ENCODE measurements at regions not wholly inside any gene's neighbourhood (a gene's known extent, or its start where the extent isn't known, plus 50 kb on each side); places are given as distances from the start of the nearest gene placed in this dataset.

DNA sequence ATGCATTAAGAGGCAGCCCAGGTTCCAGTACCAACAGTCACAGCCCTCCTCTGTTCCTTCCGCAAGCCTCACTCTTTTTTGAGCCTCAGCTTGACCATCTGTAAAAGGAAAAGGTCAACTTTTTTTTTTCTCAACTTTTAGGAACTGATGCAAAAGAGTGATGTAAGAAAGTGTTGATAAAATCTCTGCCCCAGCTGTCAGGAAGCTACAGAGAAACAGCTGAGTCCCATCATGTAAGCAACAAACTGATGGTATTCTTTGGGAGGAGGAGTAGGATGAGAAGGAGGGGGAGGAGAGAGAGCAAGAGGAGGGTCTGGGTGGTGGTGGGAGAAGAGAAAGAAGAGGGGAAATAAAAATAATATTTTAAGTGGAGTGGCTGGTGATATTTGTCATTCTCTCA is 233.9 kb upstream of the TSHZ3 start:
- TF ChIP-seq, protein P1, sequence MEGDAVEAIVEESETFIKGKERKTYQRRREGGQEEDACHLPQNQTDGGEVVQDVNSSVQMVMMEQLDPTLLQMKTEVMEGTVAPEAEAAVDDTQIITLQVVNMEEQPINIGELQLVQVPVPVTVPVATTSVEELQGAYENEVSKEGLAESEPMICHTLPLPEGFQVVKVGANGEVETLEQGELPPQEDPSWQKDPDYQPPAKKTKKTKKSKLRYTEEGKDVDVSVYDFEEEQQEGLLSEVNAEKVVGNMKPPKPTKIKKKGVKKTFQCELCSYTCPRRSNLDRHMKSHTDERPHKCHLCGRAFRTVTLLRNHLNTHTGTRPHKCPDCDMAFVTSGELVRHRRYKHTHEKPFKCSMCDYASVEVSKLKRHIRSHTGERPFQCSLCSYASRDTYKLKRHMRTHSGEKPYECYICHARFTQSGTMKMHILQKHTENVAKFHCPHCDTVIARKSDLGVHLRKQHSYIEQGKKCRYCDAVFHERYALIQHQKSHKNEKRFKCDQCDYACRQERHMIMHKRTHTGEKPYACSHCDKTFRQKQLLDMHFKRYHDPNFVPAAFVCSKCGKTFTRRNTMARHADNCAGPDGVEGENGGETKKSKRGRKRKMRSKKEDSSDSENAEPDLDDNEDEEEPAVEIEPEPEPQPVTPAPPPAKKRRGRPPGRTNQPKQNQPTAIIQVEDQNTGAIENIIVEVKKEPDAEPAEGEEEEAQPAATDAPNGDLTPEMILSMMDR (IDR thresholded peaks at IDR 0.05; ENCODE audit: control insufficient read depth, insufficient read depth, low read depth, low read length, missing control alignments) = no peak
- H3K4me3 ChIP-seq (ENCODE audit: control insufficient read depth, low read depth, low read length) = no peak overlapping the region
- no peak for DNase-seq (ENCODE audit: low read depth)

DNA sequence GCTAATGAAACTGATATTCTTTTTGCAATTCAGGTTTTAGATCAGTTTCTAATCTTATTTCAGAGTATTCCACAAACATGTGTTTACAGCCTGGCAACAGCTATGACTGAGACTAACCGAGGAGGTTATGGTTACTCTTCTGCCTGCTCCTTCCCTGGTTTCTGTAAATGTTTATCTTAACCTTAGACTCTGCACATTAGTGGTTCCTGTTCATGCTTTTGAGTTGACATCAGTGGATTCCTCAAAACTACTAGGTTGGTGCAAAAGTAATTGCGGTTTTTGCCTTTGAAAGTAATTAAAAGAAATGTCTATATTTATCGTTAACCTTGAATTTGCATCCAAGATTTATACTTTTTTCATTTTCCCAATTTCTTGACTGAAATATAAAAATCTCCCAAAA is 237.0 kb upstream of the TSHZ3 start:
- DNase-seq (ENCODE audit: low read depth) = no peak
- TF ChIP-seq, protein P1 (IDR thresholded peaks at IDR 0.05; ENCODE audit: control insufficient read depth, insufficient read depth, low read depth, low read length, missing control alignments) = no peak
- no peak overlapping the region for H3K4me3 ChIP-seq (ENCODE audit: control insufficient read depth, low read depth, low read length)

DNA sequence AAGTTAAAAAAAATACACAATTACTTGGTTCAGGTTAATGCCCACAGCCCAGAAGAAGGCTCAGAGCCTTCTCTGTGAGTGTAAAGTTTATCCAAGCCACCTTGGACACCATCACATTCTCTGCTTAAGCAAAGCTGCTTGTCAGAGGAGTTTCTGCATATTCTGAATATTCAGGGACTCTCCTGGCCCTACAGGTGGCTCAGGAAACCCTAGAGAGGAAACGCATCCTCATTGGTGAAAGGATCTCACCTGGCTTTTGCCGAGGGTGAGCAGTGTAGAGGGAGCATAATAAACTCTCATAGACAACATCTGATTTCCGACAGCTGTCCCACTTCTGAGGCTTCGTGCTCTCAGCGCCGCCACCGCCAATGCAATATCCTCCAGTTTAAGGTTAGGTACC is 239.9 kb upstream of the TSHZ3 start:
- H3K4me3 ChIP-seq (ENCODE audit: control insufficient read depth, low read depth, low read length) = no peak overlapping the region
- TF ChIP-seq, protein P1 (IDR thresholded peaks at IDR 0.05; ENCODE audit: control insufficient read depth, insufficient read depth, low read depth, low read length, missing control alignments) = no peak
- no peak for DNase-seq (ENCODE audit: low read depth)

DNA sequence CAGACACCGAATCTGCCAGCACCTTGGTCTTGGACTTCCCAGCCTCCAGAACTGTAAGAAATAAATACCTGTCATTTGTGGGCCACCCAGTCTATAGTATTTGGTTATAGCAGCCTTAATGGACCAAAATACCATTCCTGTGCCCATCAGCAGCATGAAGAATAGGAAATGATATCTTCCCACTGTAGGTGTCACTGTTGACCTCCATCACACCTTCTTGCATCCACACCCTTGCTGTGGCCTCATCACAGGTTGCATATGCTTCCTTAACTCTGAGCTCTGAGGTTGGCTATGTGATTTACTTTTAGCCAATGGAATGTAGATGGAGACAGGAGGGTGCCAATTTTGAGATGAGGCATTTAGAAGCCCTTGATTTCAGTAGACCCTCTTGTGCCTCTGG is 242.0 kb upstream of the TSHZ3 start:
- TF ChIP-seq, protein P1 (IDR thresholded peaks at IDR 0.05; ENCODE audit: control insufficient read depth, insufficient read depth, low read depth, low read length, missing control alignments) = no peak
- no peak overlapping the region for H3K4me3 ChIP-seq (ENCODE audit: control insufficient read depth, low read depth, low read length)
- no peak for DNase-seq (ENCODE audit: low read depth)

DNA sequence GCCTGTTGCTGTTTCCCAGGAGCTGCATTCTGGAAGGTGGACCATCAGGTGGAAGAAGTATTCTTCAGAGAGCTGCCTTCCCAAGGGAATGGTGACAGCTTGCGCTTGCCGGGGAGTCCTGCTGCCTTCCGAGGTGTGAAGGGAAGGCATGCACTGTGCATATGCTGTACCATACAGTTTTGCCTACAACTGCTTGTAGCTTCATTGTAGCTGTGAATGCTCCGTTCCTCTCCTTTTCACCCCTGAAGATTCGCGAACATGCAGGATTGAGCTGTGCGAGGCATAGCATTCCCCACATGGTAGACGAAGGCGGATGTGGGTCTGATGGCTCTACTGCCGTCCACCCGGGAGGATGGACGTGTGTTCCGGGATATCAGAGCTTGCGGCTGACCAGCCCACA is 243.2 kb upstream of the TSHZ3 start:
- TF ChIP-seq, protein P1 (IDR thresholded peaks at IDR 0.05; ENCODE audit: control insufficient read depth, insufficient read depth, low read depth, low read length, missing control alignments) = no peak
- H3K4me3 ChIP-seq (ENCODE audit: control insufficient read depth, low read depth, low read length) = no peak overlapping the region
- no peak for DNase-seq (ENCODE audit: low read depth)

DNA sequence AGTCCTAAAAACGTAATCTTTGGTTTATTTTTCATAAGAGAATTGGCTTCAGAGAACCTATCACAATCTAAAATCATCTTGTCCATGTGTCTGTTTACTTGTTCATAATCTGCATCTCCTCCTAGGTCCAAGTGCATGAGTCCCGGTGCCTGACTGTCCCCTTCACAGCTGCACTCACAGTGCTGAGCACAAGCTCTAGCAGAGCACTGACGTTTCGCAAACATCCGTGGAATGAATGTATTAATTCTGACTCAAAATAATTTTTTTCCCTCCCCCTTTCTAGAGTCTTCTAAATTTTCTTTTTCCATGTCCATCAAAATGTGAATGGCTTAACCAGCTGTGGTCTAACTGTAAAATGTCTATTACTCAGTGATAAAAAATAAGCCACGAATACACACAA is 245.5 kb upstream of the TSHZ3 start:
- TF ChIP-seq, protein P1 (IDR thresholded peaks at IDR 0.05; ENCODE audit: control insufficient read depth, insufficient read depth, low read depth, low read length, missing control alignments) = no peak
- H3K4me3 ChIP-seq (ENCODE audit: control insufficient read depth, low read depth, low read length) = no peak overlapping the region
- no peak for DNase-seq (ENCODE audit: low read depth)

DNA sequence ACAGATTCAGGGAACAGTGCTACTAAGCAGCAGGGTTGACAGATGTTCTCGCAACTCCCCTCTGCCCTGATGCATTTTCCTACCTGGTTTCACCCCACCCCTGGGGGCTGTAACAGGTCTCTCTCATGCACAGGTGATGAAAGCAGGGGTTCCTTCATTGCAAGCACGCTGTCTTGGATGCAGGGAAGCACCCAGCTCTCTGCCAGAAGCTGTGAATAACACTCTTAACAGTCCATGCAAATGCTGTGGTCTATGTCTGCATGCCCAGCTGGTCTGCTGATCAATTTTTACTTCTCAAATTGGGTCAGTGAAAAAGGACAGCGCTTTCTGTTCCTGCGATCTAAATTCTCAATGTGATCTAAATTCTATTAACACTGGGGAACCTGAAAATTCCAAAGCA is 246.3 kb upstream of the TSHZ3 start:
- H3K4me3 ChIP-seq (ENCODE audit: control insufficient read depth, low read depth, low read length) = no peak overlapping the region
- TF ChIP-seq, protein P1 (IDR thresholded peaks at IDR 0.05; ENCODE audit: control insufficient read depth, insufficient read depth, low read depth, low read length, missing control alignments) = no peak

More for the DNA sequence above, 246.3 kb upstream of the TSHZ3 start:
- DNase-seq (ENCODE audit: low read depth) = no peak

Measured in AG09309 (cell line).